ENCODE measurements at regions not wholly inside any gene's neighbourhood (a gene's known extent, or its start where the extent isn't known, plus 50 kb on each side); places are given as distances from the start of the nearest gene placed in this dataset.

DNA sequence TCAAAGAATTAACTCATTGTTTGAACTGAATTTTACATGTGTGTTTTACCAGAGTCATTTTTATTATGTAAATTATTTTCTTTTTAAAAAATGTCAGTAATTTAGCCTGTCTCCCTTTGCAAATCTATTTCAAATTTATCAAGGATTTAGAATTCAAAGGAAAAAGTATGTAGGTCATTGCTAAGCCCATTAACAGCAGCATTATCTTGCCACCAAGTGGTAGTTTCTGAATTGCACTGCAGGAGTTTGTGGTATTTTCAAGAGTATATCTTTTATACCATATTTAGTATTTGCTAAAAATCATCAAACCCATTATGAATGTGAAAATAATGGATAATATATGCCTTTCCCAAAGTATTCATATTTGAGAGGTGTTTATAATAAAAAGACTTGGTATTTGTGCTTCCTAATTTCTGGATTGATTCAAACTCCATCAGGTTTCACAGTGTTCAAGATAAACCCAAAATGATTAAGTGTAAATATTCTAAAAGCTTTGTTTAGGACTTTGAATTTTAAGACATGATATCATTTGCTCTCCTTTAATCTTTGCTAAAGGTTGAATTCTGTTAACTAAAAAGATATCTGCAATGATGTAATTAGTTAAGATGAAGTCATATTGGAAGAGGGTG, 711.4 kb downstream of the FSCB start:
- no peak for TF ChIP-seq CTCF (IDR thresholded peaks at IDR 0.05)
- TF ChIP-seq EZH2 (IDR thresholded peaks at IDR 0.05; ENCODE audit: borderline replicate concordance, insufficient read depth, low read depth, low read length, poor library complexity, severe bottlenecking), result no peak

All from B cell (primary cell).